Activated CD4-positive, alpha-beta T cell treated with anti-CD3 and anti-CD28 coated beads, Interleukin-2, amount 50 U/mL, for 1 hour (primary cell): ENCODE measurements at regions not wholly inside any gene's neighbourhood (a gene's known extent, or its start where the extent isn't known, plus 50 kb on each side); places are given as distances from the start of the nearest gene placed in this dataset.
"Not testable (repeated sequence)": the region's sequence is repeated elsewhere in the genome, so short reads cannot be mapped to it uniquely, and the experiment has no call there.

Experiments
- DNase-seq: peaks from one replicate; pipeline ENCODE4 v3.0.0-alpha.2; 2020

GRCh38 chr17:45650561-45650960 is 133.6 kb upstream of the CRHR1 start:
- no peak for DNase-seq

- no peak for DNase-seq
Observed at GRCh38 chr17:45651145-45651709, 132.9 kb upstream of the CRHR1 start.

GRCh38 chr17:45653616-45654015 is 130.5 kb upstream of the CRHR1 start:
- no peak for DNase-seq

- DNase-seq: no peak
Observed at GRCh38 chr17:45656527-45657181, 127.5 kb upstream of the CRHR1 start.

- no peak for DNase-seq
Observed at GRCh38 chr17:45660474-45660873, 123.6 kb upstream of the CRHR1 start.

- no peak for DNase-seq
Observed at GRCh38 chr17:45662432-45662831, 121.7 kb upstream of the CRHR1 start.

- no peak for DNase-seq
Observed at GRCh38 chr17:45663772-45664171, 120.3 kb upstream of the CRHR1 start.

- no peak for DNase-seq
Observed at GRCh38 chr17:45664921-45665320, 119.2 kb upstream of the CRHR1 start.

- no peak for DNase-seq
Observed at GRCh38 chr17:45666046-45666600, 118.0 kb upstream of the CRHR1 start.

GRCh38 chr17:45666641-45667040 is 117.5 kb upstream of the CRHR1 start:
- DNase-seq: no peak

- no peak for DNase-seq
Observed at GRCh38 chr17:45667591-45668171, 116.4 kb upstream of the CRHR1 start.

- DNase-seq: no peak
Observed at GRCh38 chr17:45668316-45668715, 115.8 kb upstream of the CRHR1 start.

- DNase-seq: no peak
Observed at GRCh38 chr17:45672301-45672700, 111.8 kb upstream of the CRHR1 start.

- DNase-seq: no peak
Observed at GRCh38 chr17:45672792-45673191, 111.3 kb upstream of the CRHR1 start.

GRCh38 chr17:45673759-45674158 is 110.4 kb upstream of the CRHR1 start:
- not testable (repeated sequence) for DNase-seq

GRCh38 chr17:45675012-45675411 is 109.1 kb upstream of the CRHR1 start:
- DNase-seq: no peak

- DNase-seq: no peak
Observed at GRCh38 chr17:45675892-45676291, 108.2 kb upstream of the CRHR1 start.

- no peak for DNase-seq
Observed at GRCh38 chr17:45676695-45677094, 107.4 kb upstream of the CRHR1 start.

- DNase-seq: no peak
Observed at GRCh38 chr17:45677770-45678169, 106.3 kb upstream of the CRHR1 start.

- DNase-seq: no peak
Observed at GRCh38 chr17:45679426-45679825, 104.7 kb upstream of the CRHR1 start.

GRCh38 chr17:45680360-45680759 is 103.8 kb upstream of the CRHR1 start:
- no peak for DNase-seq

- no peak for DNase-seq
Observed at GRCh38 chr17:45681706-45682105, 102.4 kb upstream of the CRHR1 start.

GRCh38 chr17:45686250-45686649 is 97.9 kb upstream of the CRHR1 start:
- DNase-seq: no peak

- DNase-seq: no peak
Observed at GRCh38 chr17:45687594-45687993, 96.5 kb upstream of the CRHR1 start.
